Esophagus squamous epithelium (tissue), 4 donors: ENCODE measurements at regions not wholly inside any gene's neighbourhood (a gene's known extent, or its start where the extent isn't known, plus 50 kb on each side); places are given as distances from the start of the nearest gene placed in this dataset.

Source experiments
- CTCF ChIP-seq, 6 experiments: fragments of 450-650 bp in 4 of 6; fragments of 200-600 bp in 2 of 6; sonication (generic) in 2 of 6; IDR thresholded peaks; one replicate each; pipeline ENCODE4 v1.5.1; 2016 to 2019; ENCODE audit warnings: antibody characterized with exemption in 6 of 6, mild to moderate bottlenecking in 4 of 6, moderate library complexity in 4 of 6
- POLR2A ChIP-seq, 4 donors: fragments of 450-650 bp; IDR thresholded peaks; one replicate each; pipeline ENCODE4 v1.6.1; 2017; ENCODE audit warnings: antibody characterized with exemption in 4 of 4, mild to moderate bottlenecking in 4 of 4, moderate library complexity in 3 of 4

- TF ChIP-seq CTCF (IDR thresholded peaks at IDR 0.05), result no peak
- TF ChIP-seq POLR2A (IDR thresholded peaks at IDR 0.05), result no peak
These were observed 659.9 kb downstream of the KCNT2 start for GRCh38 chr1:195948123-195948895.
